ENCODE measurements at regions not wholly inside any gene's neighbourhood (a gene's known extent, or its start where the extent isn't known, plus 50 kb on each side); places are given as distances from the start of the nearest gene placed in this dataset.

- no peak for TF ChIP-seq CTCF (conservative IDR thresholded peaks at IDR 0.05; ENCODE audit: low read depth, low read length)
- no peak for DNase-seq (ENCODE audit: low read depth)
- no peak overlapping the region for H3K4me3 ChIP-seq (ENCODE audit: low read depth, low read length)
These were observed 430.4 kb downstream of the HAPSTR1 start for GRCh38 chr16:9521749-9522370.

DNA sequence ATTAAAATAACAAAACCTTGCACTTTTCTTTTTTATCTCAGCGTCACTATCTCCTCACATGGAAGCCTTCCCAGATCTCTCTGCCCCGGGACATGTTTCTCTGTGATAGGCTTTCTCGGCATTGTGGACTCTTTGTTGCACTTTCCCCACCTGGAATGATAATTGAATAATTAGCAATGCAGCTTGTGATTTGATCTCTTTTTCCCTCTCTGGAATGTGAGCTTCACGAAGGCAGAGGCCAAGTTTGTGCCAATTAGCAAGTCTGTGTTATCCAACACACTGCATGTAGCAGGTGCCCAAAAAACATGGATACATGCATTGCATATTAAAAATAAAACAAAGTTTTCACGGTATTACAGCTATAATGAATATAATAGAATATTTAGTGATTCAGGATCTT is 431.2 kb downstream of the HAPSTR1 start:
- TF ChIP-seq CTCF (conservative IDR thresholded peaks at IDR 0.05; ENCODE audit: low read depth, low read length) = no peak

GRCh38 chr16:9523994-9524393 is 432.6 kb downstream of the HAPSTR1 start:
- TF ChIP-seq CTCF (conservative IDR thresholded peaks at IDR 0.05; ENCODE audit: low read depth, low read length) = no peak
- H3K4me3 ChIP-seq (ENCODE audit: low read depth, low read length) = no peak overlapping the region
- DNase-seq (ENCODE audit: low read depth) = no peak

More for the DNA sequence above, 431.2 kb downstream of the HAPSTR1 start:
- H3K4me3 ChIP-seq (ENCODE audit: low read depth, low read length) = no peak overlapping the region
- DNase-seq (ENCODE audit: low read depth) = no peak

- no peak for TF ChIP-seq CTCF (conservative IDR thresholded peaks at IDR 0.05; ENCODE audit: low read depth, low read length)
- no peak for DNase-seq (ENCODE audit: low read depth)
- H3K4me3 ChIP-seq (ENCODE audit: low read depth, low read length) = no peak overlapping the region
These were observed 433.6 kb downstream of the HAPSTR1 start for GRCh38 chr16:9525037-9525436.

GRCh38 chr16:9526791-9527190 is 435.3 kb downstream of the HAPSTR1 start:
- no peak for TF ChIP-seq CTCF (conservative IDR thresholded peaks at IDR 0.05; ENCODE audit: low read depth, low read length)
- no peak for DNase-seq (ENCODE audit: low read depth)
- no peak overlapping the region for H3K4me3 ChIP-seq (ENCODE audit: low read depth, low read length)

DNA sequence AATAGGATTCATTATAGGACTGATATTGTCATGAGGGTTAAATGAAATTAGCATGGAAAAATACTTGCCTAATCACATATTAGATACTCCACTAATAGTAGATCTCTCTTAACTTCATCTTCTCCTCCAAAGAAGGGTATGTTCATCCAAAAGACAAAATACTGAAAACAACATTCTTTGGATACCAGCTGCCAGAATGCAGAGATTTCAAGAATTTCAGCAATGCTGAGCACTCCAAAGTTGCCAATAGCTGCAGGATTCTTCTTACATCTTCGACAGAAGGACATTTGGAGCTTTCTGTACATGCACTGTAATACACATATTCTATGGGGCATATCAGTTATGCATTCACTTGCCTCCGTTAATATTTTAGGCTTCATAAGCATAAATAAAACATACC is 436.5 kb downstream of the HAPSTR1 start:
- no peak overlapping the region for H3K4me3 ChIP-seq (ENCODE audit: low read depth, low read length)
- no peak for DNase-seq (ENCODE audit: low read depth)
- TF ChIP-seq CTCF (conservative IDR thresholded peaks at IDR 0.05; ENCODE audit: low read depth, low read length) = no peak

DNA sequence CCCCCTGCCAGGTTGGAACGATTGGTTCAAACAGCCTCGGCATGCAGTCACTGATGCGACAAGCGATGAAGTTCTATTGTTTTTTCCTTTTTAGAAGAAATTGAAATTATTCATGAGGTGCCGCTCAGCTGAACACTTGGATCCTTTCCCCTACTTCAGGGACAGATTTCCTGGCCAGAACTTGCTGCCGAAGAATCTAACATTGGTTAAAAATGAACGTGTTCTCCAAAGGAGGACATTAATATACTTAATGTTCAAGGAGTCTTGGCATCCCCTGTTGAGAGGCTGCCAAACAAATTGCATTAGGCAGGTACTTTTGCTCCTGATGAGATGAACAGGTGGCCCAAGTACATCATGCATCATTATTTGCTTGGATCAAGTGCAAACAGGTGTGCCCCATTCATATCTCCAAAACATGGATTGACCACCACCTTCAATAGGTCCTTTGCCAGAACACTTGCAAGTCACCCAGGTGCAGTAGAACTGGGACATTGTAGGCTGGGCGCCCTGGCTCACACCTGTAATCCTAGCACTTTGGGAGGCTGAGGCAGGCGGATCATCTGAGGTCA is 437.2 kb downstream of the HAPSTR1 start:
- H3K4me3 ChIP-seq (ENCODE audit: low read depth, low read length) = no peak overlapping the region
- no peak for DNase-seq (ENCODE audit: low read depth)
- no peak for TF ChIP-seq CTCF (conservative IDR thresholded peaks at IDR 0.05; ENCODE audit: low read depth, low read length)
